WI38 (cell line): ENCODE measurements at regions not wholly inside any gene's neighbourhood (a gene's known extent, or its start where the extent isn't known, plus 50 kb on each side); places are given as distances from the start of the nearest gene placed in this dataset.

Experiments
- H3K4me3 ChIP-seq: 2 replicates; pipeline ENCODE4 v1.5.1; 2011; ENCODE audit warnings: low read depth, mild to moderate bottlenecking, control low read depth, low read length
- CTCF ChIP-seq: IDR thresholded peaks from 2 replicates; pipeline ENCODE4 v1.5.1; 2012; ENCODE audit warnings: low read depth, mild to moderate bottlenecking, control low read depth, low read length

GRCh38 chr7:25841575-25841974 lies 310.4 kb upstream of the NFE2L3 start:
- TF ChIP-seq CTCF = no peak
- H3K4me3 ChIP-seq = no peak overlapping the region

DNA sequence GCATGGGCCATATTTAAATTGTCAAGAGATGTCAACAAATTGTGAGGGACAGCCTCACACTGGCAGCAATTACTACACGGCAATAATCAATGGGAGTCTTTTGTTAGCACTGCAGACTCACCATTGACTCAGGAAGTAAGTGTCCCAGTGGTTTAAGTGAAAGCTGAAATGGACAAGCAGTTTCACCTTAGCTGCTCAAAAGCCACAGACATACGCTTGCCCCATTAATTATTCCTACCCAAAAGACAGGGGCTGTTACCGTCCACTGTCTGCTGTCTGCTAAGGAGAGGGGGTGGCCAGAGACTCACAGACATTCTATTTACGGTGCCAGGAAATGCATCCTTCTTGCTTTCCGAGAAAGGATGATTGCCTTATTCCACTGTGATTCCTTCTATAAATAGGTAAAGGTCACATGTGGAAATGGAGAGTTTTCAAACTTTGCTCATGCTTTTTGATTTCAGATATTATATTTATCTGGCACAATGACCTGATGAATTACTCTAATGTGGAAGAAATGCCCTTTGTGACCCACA lies 309.7 kb upstream of the NFE2L3 start:
- no peak overlapping the region for H3K4me3 ChIP-seq
- no peak for TF ChIP-seq CTCF

DNA sequence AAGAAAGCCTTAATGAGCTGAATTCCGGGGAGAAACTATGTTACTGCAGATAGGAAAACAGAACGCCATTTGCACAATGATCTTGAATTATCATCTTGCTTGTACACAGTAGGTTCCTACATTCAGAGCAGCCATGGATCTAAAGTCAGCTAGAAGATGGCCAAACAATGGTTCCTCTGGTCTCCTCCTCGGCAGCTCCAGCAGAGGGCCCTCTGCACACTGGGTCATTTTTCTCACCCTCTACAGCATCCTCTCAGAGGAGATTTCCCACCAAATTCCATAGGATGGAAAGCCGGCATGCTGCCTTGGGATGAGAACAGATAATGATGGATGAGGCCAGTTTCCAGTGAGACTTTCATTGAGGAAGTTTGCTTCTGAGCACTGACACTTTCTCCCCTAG lies 308.5 kb upstream of the NFE2L3 start:
- no peak overlapping the region for H3K4me3 ChIP-seq
- TF ChIP-seq CTCF = no peak

- TF ChIP-seq CTCF = no peak
- no peak overlapping the region for H3K4me3 ChIP-seq
Measured at GRCh38 chr7:25844102-25844870, 307.7 kb upstream of the NFE2L3 start.

GRCh38 chr7:25845464-25845863 lies 306.5 kb upstream of the NFE2L3 start:
- no peak overlapping the region for H3K4me3 ChIP-seq
- no peak for TF ChIP-seq CTCF

DNA sequence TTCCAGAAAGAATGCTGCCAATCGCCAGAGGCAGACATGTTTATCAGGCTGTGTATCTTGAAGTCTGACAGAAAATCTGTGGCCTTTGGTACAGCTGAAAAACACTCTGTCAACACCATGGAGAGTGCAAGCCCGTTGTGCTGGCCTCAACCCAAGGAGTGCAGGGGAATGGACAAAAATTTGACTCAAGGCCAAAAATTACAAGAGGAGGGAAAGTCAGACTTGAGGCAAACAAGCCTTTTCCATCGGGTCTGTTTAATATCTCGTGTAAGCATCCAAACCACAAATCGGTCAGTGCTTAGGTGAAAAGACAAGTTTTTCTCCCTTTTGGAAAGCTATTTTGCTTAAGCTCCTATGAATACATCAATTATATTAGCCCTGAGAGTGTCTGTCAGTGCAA lies 305.3 kb upstream of the NFE2L3 start:
- no peak for TF ChIP-seq CTCF
- no peak overlapping the region for H3K4me3 ChIP-seq

- TF ChIP-seq CTCF = no peak
- H3K4me3 ChIP-seq = no peak overlapping the region
Measured at GRCh38 chr7:25847336-25848070, 304.5 kb upstream of the NFE2L3 start.
